ENCODE measurements at regions not wholly inside any gene's neighbourhood (a gene's known extent, or its start where the extent isn't known, plus 50 kb on each side); places are given as distances from the start of the nearest gene placed in this dataset.
A peak's percentile ranks its signal among the peaks of the same experiment; 100 is the strongest.
"Not testable (repeated sequence)": the region's sequence is repeated elsewhere in the genome, so short reads cannot be mapped to it uniquely, and the experiment has no call there.

GRCh38 chr20:47936612-47937011, 151.3 kb upstream of the SULF2 start:
- DNase-seq, result no peak

- no peak for DNase-seq
These were observed 149.5 kb upstream of the SULF2 start for GRCh38 chr20:47934761-47935160.

DNA sequence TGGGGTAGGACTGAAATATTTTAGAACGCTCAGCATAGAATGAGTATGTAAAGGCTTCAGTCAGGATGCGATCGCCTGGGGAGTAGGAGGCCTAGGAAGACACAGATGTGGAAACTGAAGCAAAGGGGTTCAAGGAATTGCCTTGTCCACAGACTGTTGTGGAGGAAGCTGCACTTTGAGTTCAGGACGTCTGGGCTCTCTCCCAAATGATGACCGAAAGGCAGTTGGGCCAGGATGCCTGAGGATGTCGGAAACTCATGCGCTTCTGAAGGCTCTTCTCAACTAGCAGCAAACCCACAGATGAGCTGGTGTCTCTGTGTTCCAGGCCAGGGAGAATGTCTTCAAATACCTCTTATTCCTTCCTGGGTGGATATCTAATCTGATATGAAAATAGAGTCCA, 146.2 kb upstream of the SULF2 start:
- DNase-seq, result no peak

DNA sequence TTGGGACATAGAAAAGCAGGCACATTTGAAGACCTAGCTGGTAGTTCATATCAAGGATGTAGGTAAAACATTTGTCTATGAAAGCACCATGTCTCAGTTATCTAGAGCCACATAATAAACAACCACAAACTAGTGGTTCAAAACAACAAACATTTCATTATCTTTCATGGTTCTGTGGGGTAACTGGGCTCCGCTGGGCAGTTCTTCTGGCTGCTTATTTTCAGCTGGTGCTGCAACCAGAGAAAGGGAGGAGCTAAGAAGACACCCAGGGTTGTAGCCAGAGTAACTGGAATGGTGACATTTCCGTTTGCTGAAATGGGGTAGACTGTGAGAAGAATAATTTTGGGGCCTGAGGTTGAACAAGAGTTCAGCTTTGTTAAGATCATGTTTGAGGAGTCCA, 145.7 kb upstream of the SULF2 start:
- DNase-seq, result no peak

DNA sequence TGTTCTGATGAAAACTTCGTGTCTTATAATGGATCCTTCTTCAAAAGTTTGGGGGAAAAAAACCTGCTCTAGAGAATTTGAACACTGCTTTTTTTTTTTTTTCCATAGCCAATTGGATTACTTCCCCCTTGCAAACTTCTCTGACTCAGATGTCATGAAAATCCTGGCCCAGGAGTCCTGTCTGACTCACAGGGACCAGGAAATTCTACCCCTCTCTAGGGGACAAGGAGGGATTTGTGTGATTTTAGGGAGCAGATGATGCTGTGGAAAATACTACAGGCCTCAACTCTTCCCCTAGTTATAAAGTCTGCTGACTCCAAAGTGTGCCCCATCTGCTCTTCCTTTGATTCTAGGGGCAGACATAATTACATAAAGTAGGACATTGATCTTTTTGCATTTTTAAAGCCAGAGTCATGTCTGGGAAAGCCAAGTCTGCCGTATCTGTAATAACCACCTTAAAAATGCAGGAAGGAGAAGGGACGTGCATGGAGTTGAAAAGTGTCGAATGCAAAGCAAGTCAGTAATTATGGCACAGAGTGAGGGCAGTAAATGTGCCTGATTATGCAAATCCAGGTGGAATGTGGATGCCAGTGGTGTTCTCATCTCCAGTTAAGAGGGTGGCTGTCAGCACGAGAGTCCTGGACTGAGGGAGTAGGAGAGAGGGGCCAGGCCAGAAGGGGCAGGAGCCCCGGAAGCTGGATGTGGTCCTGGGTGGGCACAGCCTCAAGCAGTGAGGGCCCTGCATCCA, 144.3 kb upstream of the SULF2 start:
- DNase-seq, result peak; percentile 65

GRCh38 chr20:47927944-47928343, 142.7 kb upstream of the SULF2 start:
- DNase-seq, result no peak

DNA sequence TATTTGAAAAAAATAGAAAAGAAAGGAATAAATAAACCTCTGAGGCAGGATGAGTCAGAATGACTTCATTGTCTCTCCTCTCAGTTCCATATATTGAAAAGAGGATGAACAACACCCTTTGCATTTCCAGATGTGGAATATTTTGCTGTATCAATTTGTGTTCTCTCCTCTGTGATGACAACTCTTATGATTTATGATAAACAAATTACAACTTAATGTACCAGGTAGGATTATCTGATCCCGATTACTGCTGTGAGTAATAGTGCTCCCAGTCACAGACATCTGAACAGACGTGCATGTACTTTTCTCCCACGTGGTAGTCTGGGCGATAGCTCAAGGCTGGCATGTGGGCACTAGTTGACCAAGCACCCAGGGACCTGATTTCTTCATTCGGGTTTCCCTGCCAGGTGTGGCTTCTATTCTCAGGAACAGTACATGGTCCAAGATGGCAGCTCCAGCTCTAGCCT, 142.1 kb upstream of the SULF2 start:
- DNase-seq, result no peak

DNA sequence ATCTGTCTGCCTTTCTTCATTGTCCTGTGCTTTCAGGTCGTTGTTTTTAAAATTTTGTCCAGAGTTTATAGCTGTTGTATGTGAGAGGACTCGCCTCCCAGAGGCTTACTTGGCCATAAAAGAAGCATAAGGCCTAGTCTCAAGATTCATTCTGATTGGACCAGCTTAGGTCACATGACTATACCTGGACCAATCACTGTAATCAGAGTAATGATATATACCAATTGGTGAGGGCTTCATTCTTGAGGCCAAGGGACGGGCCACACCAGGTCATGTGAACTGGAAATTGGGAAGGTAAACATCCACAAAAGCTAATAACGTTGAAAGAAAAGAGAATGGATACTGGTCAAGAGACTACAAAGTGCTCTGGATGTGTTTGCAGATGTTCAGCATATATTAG, 141.4 kb upstream of the SULF2 start:
- no peak for DNase-seq

DNA sequence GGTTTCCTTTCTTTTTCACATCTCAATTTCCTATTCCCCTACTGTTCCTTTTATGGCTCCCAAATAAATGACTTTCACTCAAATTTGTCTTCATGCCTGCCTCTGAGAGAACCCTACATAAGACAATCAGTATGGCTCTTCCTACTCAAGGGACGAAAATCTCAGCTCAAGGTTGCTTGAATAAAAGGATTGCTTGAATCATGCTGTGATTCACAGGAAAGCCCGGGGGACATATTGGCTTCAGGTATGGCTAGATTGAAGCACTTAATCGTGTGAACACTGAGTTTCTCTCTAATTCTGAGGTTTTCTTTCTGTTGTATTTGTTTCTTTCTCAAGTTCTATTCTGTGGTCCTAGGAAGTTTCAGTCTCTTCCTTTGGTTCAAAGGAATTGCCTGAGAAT, 140.3 kb upstream of the SULF2 start:
- DNase-seq, result no peak

GRCh38 chr20:47922269-47922668, 137.0 kb upstream of the SULF2 start:
- DNase-seq, result no peak

- DNase-seq, result peak; percentile 53
These were observed 136.5 kb upstream of the SULF2 start for GRCh38 chr20:47921829-47922228.

DNA sequence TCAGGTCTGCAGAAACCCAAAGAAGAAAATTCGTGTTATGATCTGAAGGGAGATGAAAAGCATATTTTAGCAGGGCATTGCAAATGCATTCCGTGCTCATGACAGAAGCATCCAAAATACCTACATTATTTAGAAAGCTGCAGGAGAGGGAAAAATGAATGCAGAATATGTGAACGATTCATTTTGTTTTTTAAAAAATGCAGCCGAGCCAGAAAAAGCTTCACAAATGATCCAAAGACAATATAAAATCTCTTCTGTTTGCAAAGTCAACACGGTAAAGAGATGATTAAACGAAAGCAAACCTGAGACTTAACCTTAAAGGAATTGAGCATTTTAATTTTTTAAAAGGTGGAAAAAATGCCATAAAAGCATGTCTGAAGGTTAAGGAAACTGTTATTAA, 136.1 kb upstream of the SULF2 start:
- DNase-seq, result no peak

- DNase-seq, result no peak
These were observed 132.3 kb upstream of the SULF2 start for GRCh38 chr20:47917549-47918070.

GRCh38 chr20:47915495-47915894, 130.2 kb upstream of the SULF2 start:
- DNase-seq, result no peak

- no peak for DNase-seq
These were observed 129.5 kb upstream of the SULF2 start for GRCh38 chr20:47914792-47915191.

- DNase-seq, result not testable (repeated sequence)
These were observed 127.7 kb upstream of the SULF2 start for GRCh38 chr20:47912786-47913501.

DNA sequence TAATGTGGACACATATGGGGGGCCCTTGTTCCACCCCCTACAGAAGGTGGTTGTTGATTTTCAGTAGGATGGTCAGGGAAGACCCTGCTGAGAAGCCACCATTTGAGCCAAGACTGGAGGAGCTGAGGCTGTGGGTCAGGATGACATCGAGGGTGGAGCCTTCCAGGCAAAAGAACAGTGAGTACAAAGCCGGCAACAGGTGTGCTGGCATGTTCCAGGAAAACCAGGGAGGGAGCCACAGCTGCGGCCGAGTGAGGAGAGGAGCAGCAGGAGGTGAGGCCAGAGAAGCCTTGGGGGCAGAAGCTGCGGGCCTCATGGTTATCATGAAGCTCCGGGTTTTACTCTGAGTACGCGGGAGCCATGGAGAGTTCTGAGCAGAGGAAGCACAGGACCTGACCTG, 126.9 kb upstream of the SULF2 start:
- not testable (repeated sequence) for DNase-seq

- DNase-seq, result not testable (repeated sequence)
These were observed 124.6 kb upstream of the SULF2 start for GRCh38 chr20:47909696-47910369.

GRCh38 chr20:47908361-47909035, 123.2 kb upstream of the SULF2 start:
- DNase-seq, result peak; percentile 46

- DNase-seq, result not testable (repeated sequence)
These were observed 122.7 kb upstream of the SULF2 start for GRCh38 chr20:47907951-47908350.

GRCh38 chr20:47907031-47907675, 121.9 kb upstream of the SULF2 start:
- no peak for DNase-seq

- no peak for DNase-seq
These were observed 121.0 kb upstream of the SULF2 start for GRCh38 chr20:47906348-47906660.

All from femur (tissue), 1 donor.